ENCODE measurements at regions not wholly inside any gene's neighbourhood (a gene's known extent, or its start where the extent isn't known, plus 50 kb on each side); places are given as distances from the start of the nearest gene placed in this dataset.

DNA sequence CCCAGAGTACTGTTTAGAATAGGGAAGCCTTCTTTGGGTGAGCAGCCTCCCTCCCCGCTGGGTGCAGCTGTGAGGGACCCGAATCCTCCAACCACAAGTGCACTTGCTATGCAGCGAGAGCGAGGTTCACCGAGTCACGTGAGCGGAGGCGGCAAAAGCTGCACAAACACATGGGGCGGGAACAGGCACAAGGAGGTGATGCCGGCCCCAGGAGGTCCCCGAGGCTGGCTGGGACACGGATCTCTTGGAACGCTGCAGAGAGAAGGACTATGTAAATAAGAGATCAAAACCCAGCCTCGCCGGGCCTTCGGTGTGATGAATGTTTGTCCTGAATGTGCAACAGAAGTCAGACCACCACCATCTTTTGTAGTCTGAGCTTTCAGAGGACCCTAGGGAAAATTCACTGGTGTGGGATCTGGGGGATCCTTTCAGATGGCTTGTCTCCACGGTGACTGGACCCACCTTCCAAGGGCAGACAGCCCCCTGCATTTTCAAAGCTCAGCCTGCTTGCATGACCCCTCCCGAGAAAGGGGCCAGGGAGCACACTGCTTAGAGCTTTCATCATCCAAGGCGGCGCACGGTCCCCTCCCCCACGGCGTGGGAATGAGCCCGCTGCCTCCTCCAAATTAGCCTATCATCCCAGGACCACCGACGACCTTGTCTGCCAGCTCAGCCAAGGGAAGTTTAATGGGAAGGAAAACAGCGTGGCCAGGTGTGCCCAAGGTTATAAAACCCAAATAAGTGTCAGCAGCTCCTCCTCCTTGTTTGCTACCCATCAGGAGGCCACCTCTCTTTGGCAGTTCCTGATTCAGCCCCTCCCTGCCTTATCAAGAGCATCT is 327.7 kb downstream of the CXCL12 start:
- no peak for DNase-seq (ENCODE audit: low read depth in 3 of 3)

DNA sequence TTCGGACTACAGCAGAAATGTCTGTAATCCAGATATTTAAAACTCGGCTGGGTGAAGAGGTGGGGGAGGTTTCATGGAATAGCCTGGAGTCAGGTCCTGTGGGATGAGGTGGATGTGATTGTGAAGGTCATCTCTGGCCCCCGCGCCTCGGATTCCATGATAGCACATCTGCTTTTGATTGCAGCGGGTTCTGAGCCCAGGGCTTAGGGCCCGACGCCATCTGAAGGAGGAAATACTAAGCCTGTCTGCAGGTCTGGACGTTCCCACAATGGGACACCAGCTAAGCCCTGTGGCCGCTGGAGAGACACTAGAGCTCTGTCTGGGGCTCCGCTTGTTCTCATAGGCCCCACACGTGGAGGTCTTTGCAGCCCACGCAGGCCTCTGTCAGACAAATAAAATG is 328.7 kb downstream of the CXCL12 start:
- DNase-seq (ENCODE audit: low read depth in 3 of 3), result no peak

DNA sequence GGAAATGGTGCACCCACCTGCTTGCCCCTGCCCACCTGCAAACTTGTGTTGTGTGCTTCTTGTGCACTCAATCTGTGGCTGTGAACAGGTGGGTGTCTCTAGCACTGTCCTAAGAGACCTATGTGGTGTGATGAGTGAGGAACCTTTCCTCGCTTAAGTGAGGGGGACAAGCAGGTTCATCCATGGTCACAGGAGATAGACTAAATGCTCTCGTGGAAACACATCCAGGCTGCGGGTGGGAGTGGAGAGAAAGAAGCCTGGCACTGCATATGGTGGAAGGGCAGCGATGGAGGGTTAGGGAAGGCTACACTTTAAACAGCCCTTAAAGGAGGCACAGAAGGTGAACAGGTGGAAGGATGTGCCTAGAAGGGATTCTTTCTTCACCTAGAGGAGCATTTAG is 330.9 kb downstream of the CXCL12 start:
- no peak for DNase-seq (ENCODE audit: low read depth in 3 of 3)

DNA sequence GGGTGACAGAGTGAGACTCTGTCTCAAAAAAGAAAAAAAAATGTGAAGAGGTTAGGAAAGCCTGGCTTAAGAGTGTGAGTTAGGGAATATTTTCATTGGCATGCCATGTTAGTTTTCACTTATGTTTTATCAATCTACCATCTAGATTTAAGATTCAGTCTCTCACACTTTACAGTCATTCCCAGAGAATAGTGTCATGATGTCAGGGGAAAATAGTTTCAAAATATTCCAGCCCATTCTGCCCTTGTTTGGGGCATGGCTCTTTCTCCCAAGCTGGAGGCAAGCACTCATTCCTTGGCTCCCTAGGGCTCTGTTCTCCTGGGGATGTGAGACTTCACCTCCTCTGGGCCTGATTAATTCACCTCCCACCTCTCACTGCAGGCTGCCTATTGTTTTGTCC is 331.5 kb downstream of the CXCL12 start:
- no peak for DNase-seq (ENCODE audit: low read depth in 3 of 3)

DNA sequence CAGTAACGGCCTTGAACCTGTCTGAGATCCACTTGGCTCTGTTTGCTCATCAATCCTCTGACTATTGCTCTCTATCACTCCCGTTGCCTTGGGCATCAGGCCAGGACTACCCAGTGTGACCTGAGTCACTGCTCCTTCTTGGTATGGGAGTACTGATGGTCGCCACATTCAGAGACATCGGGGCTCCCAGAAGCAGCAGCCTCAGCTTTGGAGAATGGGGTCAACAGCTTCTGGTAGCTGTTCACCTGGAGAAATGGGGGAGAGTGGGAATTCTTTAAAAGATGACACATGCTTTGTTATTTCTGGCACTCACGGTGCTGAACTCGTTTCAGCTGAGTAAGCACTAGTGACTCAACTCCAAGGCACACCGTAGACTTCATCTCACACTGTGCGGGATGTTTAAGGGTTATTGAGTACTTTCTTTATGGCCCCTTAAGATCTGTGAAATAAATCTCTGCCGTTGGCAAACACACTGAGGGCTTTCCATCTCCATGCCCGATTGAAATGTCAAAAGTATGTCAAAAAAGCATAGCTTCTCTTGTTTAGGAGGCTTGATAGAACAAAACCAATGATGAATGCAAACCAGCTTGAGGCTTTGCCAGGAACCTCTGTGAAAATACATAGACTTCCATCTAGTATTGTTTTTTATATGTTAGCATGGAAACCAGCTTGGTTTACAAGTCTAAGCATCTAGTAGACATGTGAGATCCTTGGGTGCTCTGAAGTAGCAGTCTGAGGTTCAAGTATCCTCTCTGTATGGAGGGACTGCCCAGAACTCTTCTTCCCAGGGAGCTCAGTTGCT is 333.1 kb downstream of the CXCL12 start:
- DNase-seq (ENCODE audit: low read depth in 3 of 3), result no peak

DNA sequence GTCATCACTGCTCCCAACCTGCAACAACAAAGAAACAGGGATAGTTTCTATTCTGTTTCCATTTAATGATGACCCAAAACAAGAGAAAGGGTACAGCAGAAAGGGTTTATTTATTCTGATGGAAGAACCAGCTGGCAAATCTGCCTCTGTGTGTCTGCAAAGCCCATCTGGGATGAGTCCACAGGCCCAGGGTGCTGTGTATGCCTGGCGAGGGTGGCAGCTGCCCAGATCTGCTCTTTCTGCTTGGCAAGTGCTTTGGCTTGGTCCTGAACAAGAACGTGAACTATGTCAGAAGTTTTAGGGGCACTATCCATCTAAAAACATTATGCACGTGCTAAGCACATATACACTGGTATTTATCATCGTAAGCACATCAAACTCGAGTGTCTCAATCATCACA is 333.8 kb downstream of the CXCL12 start:
- DNase-seq (ENCODE audit: low read depth in 3 of 3), result no peak

DNA sequence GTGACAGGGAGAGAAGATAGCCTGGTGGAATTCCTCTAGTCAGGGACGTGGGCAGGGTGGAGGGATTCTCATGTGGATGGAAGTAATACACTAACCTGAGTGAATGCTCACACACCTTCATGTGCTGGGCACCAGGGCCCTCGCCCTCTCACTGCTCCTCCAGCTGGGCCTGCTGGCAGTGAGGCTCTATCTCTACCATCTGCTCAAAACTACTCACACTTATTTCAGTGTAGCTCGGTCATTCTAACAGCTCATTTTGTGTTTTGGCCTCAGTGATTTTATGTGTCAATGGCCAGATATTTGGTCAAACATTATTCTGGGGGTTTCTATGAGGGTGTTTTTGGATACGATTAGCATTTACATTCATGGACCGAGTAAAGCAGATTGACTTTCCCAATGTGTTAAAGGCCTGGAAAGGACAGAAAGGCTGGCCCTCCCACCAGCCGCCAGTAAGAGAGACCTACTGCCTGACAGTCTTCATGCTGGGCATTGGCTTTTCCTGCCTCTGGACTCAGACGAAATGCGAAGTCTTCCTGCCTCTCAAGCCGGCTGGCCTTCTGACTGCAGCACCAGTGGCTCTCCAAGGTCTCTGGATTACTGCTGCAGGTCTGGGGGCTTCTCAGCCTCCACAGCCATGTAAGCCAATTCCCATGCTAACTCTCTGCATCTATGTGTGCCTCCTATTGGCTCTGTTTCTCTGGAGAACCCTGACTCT is 335.4 kb downstream of the CXCL12 start:
- no peak for DNase-seq (ENCODE audit: low read depth in 3 of 3)

DNA sequence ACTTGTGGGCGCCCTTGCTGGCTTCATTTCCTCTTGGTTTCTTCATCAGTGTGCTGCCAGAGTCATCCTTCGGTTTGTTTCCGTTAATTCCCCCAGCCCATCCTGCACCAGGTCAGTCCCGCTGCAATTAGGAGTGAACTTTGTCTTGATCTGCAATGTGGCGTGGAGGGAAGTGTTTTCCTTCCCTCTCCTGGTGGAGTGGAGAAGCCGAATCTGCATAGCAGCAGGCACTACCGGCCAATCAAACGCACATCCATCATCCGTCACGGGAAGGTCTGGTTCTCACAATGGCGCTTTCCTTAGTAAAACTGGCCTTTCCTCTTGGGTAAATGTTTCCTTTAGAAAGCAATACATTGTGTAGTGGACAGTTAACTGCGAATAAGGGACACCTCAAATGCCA is 337.5 kb downstream of the CXCL12 start:
- no peak for DNase-seq (ENCODE audit: low read depth in 3 of 3)

DNA sequence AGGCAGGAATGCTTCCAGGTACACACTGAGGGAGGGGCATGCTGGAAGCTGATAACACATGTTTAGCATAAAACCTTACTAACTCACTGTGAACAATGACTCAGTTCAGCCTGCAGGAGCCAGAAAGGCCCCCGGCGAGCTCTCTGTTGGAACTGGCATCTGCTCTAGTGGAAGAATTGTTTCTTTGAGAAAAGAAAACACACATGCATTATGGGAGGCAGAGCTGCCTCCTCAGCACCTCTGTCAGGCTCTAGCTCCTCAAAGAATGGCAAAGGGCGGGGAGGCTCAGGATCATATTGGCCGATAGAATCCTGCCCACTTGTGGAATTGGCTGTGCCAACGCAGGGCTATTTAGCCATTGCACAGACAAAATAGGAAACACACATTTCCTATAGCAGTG is 338.3 kb downstream of the CXCL12 start:
- no peak for DNase-seq (ENCODE audit: low read depth in 3 of 3)

DNA sequence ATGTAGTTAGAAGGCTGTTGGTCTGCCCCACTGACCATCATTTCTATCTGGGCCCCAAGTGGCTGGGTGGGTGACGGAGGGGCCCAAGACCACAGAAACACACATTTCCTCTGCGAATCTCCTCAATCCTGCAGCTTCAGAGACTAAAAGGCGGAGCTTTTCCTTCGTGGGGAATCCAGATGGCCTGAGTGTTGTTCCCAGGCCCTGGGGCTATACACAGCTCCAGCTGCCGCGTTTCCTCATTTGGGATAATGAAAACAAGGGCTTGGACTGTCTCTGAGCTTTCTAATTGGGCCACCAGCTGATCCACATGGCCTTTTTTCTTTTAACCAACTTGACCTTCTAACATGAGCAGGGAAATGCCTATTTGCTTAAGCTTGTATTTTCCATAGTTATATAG is 339.9 kb downstream of the CXCL12 start:
- DNase-seq (ENCODE audit: low read depth in 3 of 3), result no peak

DNA sequence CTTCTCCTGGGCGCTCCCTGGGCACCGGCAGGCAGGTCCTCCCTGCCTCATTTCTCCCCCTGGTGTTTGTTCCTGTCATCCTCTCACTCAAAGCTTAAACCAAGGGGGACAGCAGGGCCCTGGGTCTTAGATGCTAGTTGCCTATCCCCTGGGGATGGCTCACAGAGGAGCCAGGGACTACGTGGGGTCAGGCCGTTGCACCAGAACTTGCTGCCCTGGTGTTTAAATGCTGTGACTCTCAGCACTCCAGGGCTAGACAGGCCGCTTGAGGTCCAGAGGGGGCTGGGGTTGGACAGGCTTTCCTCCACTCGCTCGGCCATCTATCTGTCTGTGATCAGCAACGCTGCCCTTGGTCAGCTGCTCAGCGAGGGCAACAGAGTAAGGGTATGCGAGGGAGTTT is 340.3 kb downstream of the CXCL12 start:
- no peak for DNase-seq (ENCODE audit: low read depth in 3 of 3)

DNA sequence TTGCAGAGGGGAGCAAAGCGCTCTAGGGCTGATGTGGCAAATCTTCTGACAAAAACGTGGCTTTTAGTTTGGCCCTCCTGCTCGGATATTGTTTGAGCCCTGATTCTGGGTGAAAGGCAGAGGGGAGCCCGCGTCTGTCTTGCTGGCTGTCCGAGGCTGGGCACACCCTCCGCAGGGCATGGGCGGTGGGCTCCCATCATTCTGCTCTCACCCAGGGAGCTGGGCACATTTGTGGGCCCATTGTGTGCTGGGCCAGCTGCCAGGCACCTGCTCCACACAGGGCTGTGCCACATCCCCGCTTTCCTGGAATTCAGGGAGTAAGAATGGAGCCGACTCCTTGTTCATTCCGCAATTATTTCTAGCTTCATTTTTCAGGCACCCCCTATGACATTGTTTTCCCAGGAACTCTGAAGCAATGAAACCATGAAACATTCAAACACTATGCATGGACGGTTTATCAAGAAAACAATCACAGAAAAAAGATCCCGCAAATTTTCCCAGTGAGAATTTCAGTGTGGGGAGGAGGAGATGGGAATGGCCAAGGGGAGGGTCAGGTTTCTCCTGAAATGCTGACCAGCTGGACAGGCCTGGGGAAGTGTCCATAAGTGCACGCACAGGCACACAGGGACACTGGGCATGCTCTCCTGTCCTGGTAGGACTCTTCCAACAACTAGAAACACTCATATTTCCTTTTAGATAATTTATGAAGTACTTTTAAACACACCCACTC is 341.1 kb downstream of the CXCL12 start:
- no peak for DNase-seq (ENCODE audit: low read depth in 3 of 3)

DNA sequence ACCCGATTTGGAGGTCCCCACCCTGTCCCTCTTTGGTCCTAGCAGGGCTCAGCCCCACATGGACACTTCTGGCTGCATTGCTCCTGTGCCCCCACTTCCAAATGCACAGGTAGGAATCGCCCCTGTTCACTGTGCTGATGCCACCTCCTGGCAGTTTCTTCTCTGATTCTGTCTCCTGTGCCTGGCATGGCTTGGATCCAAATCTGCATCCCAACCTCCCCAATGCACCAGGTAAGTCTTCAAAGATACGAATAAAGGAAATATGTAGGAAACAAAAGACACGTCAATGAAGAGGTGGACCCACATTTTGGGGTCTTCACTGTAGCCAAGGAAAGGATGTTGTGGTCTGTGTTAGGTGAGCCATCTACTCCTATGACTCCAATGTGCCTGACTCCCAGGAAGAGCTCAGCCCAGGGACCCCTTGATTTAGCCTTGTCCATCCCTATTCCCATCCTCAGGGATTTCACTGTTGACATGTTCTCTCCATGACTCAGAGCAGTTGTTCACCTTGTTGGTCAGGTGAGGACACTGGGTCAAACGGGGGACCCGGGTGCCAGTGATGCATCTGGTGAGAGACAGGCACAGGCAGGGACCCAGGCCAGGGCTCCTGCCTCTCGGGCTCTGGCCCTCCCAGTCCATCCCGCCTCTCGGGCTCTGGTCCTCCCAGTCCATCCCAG is 341.8 kb downstream of the CXCL12 start:
- no peak for DNase-seq (ENCODE audit: low read depth in 3 of 3)

DNA sequence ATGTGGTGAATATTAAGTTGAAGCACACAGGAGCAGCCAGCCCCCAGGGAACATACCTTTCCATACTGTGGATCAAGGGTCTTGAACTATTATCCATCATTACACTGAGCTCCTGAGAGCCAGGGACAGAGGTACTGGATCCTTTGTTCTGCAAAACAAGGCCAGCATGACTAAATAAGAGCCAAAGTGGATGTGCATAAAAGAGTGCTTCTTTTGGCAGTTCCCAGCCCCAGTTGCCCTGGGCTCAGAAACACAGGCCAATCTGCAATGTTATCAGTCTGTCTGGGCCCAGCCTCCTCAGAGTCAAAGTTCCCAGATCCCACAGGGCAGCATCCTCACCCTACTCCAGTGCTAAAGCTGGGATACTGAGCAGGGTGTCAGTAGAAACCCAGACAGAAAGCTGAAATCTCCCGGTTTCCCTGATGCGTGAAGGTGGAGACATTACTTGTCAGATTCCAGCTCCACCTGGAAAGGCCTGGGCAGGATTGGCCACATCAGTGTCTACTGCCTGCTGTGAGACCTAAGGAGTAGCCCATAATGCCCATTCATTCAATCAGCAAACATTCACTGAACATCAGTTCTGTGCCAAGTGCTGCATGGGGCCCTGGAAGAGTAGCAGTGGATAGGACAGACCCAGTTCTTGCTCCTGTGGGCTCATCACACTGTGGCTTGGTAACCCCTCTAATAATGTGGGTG is 342.7 kb downstream of the CXCL12 start:
- no peak for DNase-seq (ENCODE audit: low read depth in 3 of 3)

DNA sequence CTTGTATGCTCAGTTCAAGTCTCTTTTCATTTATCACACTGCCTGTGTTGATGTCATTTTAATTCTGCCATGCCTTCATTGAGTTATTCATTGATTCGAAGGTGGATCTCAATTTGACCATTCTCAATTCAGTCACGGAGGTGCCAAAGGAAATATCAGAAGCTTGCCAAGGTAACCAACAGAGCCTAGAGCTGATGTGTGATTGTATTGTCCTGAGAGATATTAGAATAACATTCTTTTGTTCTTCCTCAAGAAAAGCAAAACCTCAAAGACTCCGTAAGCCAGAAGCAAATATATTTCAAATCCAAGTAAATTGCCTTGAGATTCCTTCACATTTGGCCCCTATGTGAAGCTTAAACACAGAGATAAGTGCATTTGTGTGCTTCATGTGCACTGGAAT is 345.3 kb downstream of the CXCL12 start:
- no peak for DNase-seq (ENCODE audit: low read depth in 3 of 3)

DNA sequence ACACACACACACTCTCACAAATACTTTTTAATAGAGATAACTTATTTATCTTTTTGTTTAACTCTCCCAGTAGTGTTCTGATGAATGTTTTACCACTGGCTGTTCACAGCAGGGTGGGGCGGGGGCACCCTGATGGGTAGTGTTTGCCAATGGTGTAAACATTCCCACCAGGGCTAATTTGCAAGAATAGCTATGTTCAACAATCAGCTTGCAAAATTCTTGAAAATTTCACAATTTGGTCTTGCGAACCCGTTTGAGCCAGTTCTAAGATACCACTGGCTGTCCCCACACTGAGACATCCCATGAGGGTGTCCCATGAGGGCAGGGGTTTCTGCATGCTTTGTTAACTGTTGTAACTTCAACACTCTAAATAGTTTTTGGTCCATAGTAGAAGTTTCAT is 348.5 kb downstream of the CXCL12 start:
- DNase-seq (ENCODE audit: low read depth in 3 of 3), result no peak

DNA sequence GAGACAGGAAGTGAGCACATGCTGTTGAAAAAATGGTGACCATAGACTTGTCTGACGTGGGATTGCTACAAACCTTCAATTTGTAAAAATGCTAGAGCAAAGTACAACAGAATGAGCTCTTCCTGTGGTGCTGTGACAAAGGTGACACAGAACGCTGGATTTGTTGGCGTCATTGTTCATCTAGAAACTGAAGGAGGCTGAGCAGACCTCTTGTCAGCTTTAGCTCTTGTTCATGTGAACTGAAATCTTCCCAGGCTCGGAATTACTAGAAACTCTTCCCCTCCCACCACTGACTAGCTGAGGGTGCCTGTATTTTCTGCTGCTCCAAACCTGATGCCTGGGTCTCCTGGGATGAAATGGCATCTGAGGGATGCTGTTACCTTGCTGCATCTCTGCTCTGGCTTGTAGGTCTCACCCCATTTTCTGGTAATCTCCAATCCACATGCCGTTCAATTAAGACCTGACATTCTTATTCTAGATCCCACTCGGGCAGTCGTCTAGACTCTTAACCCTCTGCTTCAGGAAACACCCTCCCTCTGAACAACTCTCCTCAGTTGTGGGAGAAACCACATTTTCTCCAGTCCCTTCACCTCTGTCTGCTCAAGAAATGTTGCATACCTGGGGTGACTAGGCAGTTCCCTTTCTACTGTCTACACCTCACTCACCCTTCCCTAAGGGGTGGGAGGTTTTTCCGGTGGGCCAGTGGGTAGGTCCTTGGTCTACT is 349.3 kb downstream of the CXCL12 start:
- no peak for DNase-seq (ENCODE audit: low read depth in 3 of 3)

DNA sequence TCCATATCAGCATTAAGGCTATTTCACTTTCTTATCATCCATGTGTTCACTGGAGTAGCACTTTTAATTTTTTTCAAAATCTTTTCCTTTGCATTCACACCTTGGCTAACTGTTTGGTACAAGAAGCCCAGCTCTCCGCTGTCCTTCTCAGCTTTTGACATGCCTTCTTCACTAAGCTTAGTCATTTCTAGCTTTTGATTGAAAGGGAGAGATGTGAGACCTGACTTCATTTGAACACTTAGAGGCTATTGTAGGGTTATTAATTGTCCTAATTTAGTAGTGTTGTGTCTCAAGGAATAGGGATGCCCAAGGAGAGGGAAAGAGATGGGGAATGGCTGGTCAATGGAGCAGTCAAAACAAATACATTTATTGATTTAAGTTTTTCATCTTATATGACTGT is 350.0 kb downstream of the CXCL12 start:
- DNase-seq (ENCODE audit: low read depth in 3 of 3), result no peak

DNA sequence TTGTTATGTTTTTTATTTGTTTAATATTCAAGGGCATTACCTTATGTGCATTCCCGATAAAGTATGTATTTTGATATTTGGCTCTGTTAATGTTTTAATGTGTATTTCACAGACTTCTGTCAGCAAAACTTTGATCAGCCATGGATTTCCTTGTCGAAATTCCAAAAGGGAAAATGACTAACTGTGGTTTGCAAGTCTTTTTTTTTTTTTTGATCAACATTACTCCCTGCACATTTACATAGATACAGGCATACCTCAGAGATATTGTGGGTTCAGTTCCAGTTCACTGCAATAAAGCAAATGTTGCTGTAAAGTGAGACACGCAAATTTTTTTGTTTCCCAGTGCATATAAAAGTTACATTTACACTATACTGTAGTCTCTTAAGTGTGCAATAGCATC is 351.9 kb downstream of the CXCL12 start:
- DNase-seq (ENCODE audit: low read depth in 3 of 3), result no peak

DNA sequence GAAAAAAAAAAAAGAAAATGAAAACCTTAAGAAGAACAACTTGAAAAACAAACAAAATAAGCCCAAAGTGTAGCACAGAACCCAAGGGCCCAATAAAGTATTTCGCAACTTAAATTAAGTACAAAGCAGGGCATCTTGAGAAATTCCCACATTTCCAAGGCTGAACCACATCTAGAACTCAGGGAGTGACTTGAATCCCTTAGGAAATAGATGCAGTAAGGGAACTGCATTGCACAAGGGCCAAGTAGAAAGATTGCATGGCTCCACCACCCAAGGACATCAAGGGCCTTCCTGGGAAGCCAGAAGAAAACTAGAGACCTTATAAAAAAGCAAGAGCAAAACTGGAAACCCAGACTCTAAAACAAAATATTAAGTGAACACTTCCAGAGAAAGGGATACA is 352.7 kb downstream of the CXCL12 start:
- no peak for DNase-seq (ENCODE audit: low read depth in 3 of 3)

All from stimulated activated CD4-positive, alpha-beta T cell treated with anti-CD3 and anti-CD28 coated beads, TNF-alpha, amount 100 ng/mL, for 48 hours (primary cell).